OCI-LY3 (cell line): ENCODE measurements at regions not wholly inside any gene's neighbourhood (a gene's known extent, or its start where the extent isn't known, plus 50 kb on each side); places are given as distances from the start of the nearest gene placed in this dataset.

Experiments
- EZH2phosphoT487 ChIP-seq: fragments of 200-600 bp; shearing (Covaris generic); IDR thresholded peaks from 2 replicates; pipeline ENCODE4 v1.6.1; 2018; ENCODE audit warnings: antibody characterized with exemption, mixed run types, low read depth
- TF ChIP-seq, protein P1 (sequence below): fragments of 200-600, 300-600 bp; sonication (generic); IDR thresholded peaks from 2 replicates; pipeline ENCODE4 v1.5.1; 2014; ENCODE audit warnings: antibody characterized with exemption, low read length, low read depth

DNA sequence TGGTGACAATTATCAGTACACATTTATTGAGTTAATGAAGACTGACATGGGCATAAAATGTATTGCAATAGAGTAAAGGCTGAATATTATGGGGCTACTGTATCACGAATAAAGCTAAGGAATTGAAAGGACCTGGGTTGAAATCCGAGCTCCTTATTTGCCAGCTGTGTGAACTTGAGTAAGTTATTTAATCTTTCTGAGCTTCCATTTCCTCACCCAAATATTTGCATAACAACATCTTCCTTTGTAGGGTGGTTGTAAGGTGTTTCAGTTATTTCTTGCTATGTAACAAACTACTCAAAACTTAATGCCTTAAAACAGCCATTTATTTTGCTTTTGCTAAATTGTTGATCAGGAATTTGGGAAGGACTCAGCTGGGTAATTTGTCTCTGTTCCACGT lies 111.1 kb upstream of the TSC22D2 start:
- TF ChIP-seq EZH2phosphoT487, result no peak
- TF ChIP-seq, protein P1, sequence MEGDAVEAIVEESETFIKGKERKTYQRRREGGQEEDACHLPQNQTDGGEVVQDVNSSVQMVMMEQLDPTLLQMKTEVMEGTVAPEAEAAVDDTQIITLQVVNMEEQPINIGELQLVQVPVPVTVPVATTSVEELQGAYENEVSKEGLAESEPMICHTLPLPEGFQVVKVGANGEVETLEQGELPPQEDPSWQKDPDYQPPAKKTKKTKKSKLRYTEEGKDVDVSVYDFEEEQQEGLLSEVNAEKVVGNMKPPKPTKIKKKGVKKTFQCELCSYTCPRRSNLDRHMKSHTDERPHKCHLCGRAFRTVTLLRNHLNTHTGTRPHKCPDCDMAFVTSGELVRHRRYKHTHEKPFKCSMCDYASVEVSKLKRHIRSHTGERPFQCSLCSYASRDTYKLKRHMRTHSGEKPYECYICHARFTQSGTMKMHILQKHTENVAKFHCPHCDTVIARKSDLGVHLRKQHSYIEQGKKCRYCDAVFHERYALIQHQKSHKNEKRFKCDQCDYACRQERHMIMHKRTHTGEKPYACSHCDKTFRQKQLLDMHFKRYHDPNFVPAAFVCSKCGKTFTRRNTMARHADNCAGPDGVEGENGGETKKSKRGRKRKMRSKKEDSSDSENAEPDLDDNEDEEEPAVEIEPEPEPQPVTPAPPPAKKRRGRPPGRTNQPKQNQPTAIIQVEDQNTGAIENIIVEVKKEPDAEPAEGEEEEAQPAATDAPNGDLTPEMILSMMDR, result no peak
